GM20000 (cell line): ENCODE measurements at regions not wholly inside any gene's neighbourhood (a gene's known extent, or its start where the extent isn't known, plus 50 kb on each side); places are given as distances from the start of the nearest gene placed in this dataset.

Source experiments
- DNase-seq: peaks from one replicate; pipeline ENCODE4 v3.0.0; 2012; ENCODE audit warnings: low spot score
- CTCF ChIP-seq: IDR thresholded peaks from 2 replicates; pipeline ENCODE4 v1.5.1; 2012; ENCODE audit warnings: mild to moderate bottlenecking, control low read depth; ENCODE audit errors: extremely low read depth, missing control alignments

DNA sequence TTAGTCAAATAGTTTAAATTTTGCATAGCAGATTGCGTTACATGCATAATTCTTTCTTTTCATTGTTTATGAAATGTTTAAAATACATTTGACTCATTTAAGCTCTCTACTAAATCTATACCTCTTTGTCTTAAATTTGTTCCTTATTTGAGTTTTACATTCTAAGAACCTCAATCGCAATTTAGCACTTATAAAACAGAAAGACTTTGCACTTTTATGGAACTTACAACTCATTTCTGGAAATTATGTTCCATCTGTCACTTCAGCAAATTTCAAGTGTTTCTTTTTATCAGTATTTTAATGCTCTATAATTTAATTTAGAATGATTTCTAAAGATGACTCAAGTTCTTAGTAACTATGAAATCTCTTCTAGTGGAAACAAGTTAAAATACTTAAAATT, 1505.8 kb upstream of the SPRY2 start:
- no peak for DNase-seq
- no peak for TF ChIP-seq CTCF

DNA sequence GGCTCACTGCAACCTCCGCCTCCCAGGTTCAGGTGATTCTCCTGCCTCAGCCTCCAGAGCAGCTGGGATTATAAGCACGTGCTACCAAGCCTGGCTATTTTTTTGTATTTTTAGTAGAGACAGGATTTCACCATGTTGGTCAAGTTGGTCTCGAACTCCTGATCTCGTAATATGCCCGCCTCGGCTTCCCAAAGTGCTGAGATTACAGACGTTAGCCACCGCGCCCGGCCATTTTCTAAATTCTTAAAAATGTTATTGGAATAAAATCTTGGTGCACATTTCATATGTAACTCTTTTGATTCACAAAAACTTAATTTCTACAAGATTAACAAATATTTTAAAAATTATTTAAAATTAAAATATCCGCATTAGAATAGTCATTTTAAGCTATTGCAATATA, 1480.3 kb upstream of the SPRY2 start:
- TF ChIP-seq CTCF = no peak
- DNase-seq = no peak

DNA sequence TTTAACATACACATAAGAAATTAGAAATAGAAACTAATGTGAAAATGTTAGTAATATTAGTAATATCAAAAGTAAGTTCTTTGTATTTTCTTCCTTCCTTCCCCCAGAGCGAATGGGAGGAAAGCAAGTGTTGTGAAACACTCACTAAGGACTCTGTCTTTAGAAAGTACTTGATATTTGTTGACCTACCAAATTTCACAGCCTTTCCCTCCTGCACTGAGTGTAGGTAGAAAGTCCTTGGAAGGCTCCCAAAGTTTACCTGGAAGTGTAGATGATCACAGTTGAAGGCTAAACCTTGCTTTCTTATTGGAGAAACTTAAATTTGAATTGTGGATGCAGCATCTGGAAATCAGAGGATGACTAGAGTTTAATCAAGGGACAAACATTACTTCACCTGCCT, 1459.5 kb upstream of the SPRY2 start:
- no peak for TF ChIP-seq CTCF
- DNase-seq = no peak

GRCh38 chr13:81795710-81796109, 1454.8 kb upstream of the SPRY2 start:
- no peak for TF ChIP-seq CTCF

GRCh38 chr13:81791641-81792040, 1450.7 kb upstream of the SPRY2 start:
- DNase-seq = no peak
- no peak for TF ChIP-seq CTCF

More at GRCh38 chr13:81795710-81796109, 1454.8 kb upstream of the SPRY2 start:
- no peak for DNase-seq

GRCh38 chr13:81781471-81781870, 1440.5 kb upstream of the SPRY2 start:
- no peak for TF ChIP-seq CTCF
- no peak for DNase-seq

DNA sequence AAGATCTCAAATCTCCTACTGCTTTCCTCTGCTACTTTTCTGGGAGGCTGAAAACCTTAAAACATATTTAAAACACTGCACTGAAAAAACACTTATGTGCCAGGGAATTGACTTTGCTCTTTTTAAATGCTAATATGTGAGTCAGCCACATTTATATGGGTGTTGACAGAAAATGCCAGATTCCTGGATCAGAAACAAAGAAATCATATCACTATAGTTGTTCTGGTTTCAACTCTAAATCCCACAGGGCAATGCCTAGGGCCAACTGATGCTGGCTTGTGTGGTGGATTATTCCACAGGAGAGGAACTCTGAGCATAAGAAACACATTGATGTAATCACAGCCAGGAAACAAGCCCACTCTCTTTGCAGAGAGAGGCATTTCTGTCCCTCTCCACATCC, 1439.0 kb upstream of the SPRY2 start:
- DNase-seq = no peak
- no peak for TF ChIP-seq CTCF
